T-helper 17 cell (primary cell): ENCODE measurements at regions not wholly inside any gene's neighbourhood (a gene's known extent, or its start where the extent isn't known, plus 50 kb on each side); places are given as distances from the start of the nearest gene placed in this dataset.

Source experiments
- ATAC-seq: fragments of 150-1000 bp; cut with Tn5 transposase; 2 replicates; pipeline ENCODE4 v1.10.0; 2021; ENCODE audit warnings: mild to moderate bottlenecking, moderate library complexity
- DNase-seq, 3 donors: peaks; one replicate each; pipeline versions ENCODE4 v3.0.0 to v3.0.0-alpha.2; 2020 to 2021
- H3K9me3 ChIP-seq: one replicate; pipeline ENCODE4 v1.7.0; 2013; ENCODE audit warnings: low read length, mild to moderate bottlenecking; ENCODE audit not compliant: control insufficient read depth, poor library complexity, severe bottlenecking
- H3K27ac Mint-ChIP-seq: one replicate; pipeline ENCODE4 v1.8.0; 2022; ENCODE audit warnings: mild to moderate bottlenecking, moderate library complexity, mixed read lengths
- H3K27me3 Mint-ChIP-seq: one replicate; pipeline ENCODE4 v1.8.0; 2022; ENCODE audit warnings: mixed read lengths
- H3K36me3 Mint-ChIP-seq: one replicate; pipeline ENCODE4 v1.8.0; 2022; ENCODE audit warnings: low read depth, mixed read lengths
- H3K4me1 Mint-ChIP-seq: one replicate; pipeline ENCODE4 v1.8.0; 2022; ENCODE audit warnings: mild to moderate bottlenecking, mixed read lengths
- H3K4me3 Mint-ChIP-seq: one replicate; pipeline ENCODE4 v1.8.0; 2022; ENCODE audit warnings: mild to moderate bottlenecking, moderate library complexity, mixed read lengths

DNA sequence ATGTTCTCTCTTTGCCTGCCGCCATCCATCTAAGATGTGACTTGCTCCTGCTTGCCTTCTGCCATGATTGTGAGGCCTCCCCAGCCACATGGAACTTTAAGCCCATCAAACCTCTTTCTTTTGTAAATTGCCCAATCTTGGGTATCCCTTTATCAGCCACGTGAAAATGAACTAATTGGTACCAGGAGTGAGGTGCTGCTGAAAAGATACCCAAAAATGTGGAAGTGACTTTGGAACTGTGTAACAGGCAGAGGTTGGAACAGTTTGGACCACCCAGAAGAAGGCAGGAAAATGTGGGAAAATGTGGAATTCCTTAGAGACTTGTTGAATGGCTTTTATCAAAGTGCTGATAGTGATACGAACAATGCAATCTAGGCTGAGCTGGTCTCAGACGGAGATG lies 694.9 kb downstream of the FRK start:
- no peaks in the 10 kb centered on the region for H3K36me3 Mint-ChIP-seq
- ATAC-seq (no peak), DNase-seq (no peak)
- no peak overlapping the region for H3K27ac Mint-ChIP-seq
- no peak overlapping the region for H3K4me3 Mint-ChIP-seq
- H3K4me1 Mint-ChIP-seq, result no peaks in the 10 kb centered on the region
- no peaks in the 10 kb centered on the region for H3K27me3 Mint-ChIP-seq
- H3K9me3 ChIP-seq, result no peaks in the 10 kb centered on the region

DNA sequence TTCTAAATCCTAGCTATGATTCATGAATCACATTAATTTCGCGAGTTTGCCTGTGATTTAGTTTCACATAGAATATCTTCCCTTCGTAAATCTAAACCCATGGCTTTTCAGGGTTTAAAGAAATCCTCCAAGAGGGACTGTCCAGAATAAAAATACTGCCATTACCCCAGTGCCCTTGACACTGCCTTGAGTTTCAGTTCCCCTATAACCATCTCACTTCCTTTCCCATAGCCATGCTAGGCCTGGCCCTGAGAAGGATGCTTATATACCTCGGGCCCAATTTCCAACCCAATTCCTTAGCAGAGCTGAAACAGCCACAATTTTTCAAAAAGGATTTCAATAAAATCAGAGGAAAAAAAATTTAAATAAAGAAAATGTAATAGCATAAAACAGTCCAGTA lies 697.3 kb downstream of the FRK start:
- no peak for DNase-seq
- ATAC-seq, result no peak
- no peaks in the 10 kb centered on the region for H3K4me1 Mint-ChIP-seq
- no peaks in the 10 kb centered on the region for H3K36me3 Mint-ChIP-seq
- H3K4me3 Mint-ChIP-seq, result no peak overlapping the region
- H3K27ac Mint-ChIP-seq, result no peak overlapping the region
- H3K9me3 ChIP-seq, result no peaks in the 10 kb centered on the region
- no peaks in the 10 kb centered on the region for H3K27me3 Mint-ChIP-seq

DNA sequence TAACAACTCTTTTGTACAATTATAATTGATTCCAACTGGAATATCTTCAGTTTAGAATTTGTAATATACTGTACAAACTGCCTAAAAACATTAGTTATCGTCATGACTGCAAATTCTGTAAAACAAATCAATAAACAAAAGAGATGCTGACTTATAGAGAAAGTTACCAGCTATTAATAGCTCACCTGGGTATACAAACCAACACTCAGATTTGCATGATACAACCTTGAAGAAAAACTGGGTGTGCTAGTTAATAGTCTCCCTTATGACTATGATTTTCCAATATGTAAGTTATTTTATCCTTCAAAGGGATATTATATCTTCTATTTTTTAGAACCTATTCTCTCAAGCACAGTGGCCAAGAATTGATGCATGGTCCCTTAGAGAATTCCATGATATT lies 698.5 kb downstream of the FRK start:
- DNase-seq (no peak), ATAC-seq (no peak)
- H3K9me3 ChIP-seq, result no peaks in the 10 kb centered on the region
- Mint-ChIP-seq H3K4me3 (no peak overlapping the region), H3K27ac (no peak overlapping the region), H3K27me3 (no peaks in the 10 kb centered on the region), H3K4me1 (no peaks in the 10 kb centered on the region), H3K36me3 (no peaks in the 10 kb centered on the region)

DNA sequence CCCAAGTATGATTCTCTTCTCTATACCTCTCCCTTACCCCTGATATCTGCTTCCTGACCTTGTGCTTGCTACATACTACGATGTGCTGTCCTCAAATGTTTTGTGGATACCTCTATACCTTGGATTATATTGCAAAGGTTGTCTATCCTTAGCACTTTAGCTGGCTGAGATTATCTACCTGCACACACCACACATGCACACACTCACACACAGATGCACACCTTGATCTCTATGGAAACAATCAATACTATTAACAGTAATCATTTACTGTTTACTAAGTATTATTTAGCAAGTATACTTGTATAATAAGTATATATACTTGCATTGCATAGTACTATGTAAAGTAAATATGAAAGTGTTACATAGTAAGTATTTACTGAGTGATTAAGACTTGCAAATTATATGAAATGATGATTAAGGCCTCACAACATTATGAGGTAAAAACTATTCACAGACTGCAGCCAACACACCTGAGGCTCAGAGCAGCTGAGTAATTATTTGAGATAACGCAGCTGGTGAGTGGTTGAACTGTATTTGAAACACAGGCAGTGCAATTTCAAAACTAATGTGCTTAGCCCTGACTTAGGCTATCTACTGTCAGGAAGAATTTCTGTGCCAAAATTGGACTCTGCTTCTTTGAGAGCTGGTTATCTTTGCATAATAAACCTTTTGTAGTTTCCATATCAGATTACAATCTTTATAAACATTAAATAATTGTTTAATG lies 699.9 kb downstream of the FRK start:
- no peaks in the 10 kb centered on the region for H3K27me3 Mint-ChIP-seq
- H3K9me3 ChIP-seq, result no peaks in the 10 kb centered on the region
- H3K27ac Mint-ChIP-seq, result no peak overlapping the region
- DNase-seq (no peak), ATAC-seq (no peak)
- no peak overlapping the region for H3K4me3 Mint-ChIP-seq
- no peaks in the 10 kb centered on the region for H3K36me3 Mint-ChIP-seq
- H3K4me1 Mint-ChIP-seq, result no peaks in the 10 kb centered on the region

DNA sequence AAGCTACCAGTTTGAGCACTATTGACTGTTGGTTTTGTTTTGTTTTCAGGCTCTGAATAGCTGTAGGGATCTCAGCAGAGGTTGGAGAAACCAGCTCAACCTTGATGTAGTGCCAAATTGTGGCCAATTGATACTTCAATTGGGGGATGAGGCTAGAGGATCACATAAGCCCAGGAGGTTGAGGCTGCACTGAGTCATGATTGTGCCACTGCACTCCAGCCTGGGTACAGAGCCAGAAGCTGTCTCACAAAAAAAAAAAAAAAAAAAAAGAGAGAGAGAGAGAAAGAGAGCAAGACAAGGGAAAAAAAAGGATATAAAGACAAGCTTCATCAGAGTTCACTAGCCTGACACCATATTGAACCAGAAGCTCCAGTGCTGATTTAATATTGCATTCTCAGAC lies 702.1 kb downstream of the FRK start:
- ATAC-seq (no peak), DNase-seq (no peak)
- Mint-ChIP-seq H3K4me3 (no peak overlapping the region), H3K27me3 (no peaks in the 10 kb centered on the region), H3K27ac (no peak overlapping the region), H3K36me3 (no peaks in the 10 kb centered on the region), H3K4me1 (no peaks in the 10 kb centered on the region)
- H3K9me3 ChIP-seq, result no peaks in the 10 kb centered on the region

DNA sequence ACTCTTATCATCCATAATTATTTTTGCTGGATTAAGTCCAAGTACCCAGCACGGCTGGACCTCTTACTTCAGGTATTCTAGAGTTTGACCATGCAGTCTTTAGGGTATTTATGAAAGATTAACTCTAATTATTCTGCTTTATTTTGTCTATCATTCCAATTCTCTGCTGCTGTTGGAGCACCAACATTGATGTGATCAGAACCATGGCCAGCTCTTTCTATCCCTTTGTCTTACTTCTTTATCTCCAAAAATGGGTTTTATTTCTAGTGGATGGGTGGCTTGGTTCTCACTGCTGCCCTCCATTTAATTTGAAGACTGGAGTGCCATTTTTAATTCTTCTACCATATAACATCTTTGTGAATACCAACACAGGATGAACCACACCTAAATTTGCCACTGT lies 704.3 kb downstream of the FRK start:
- Mint-ChIP-seq H3K4me1 (no peaks in the 10 kb centered on the region), H3K4me3 (no peak overlapping the region), H3K27me3 (no peaks in the 10 kb centered on the region), H3K27ac (no peak overlapping the region), H3K36me3 (no peaks in the 10 kb centered on the region)
- no peak for ATAC-seq
- DNase-seq, result no peak
- no peaks in the 10 kb centered on the region for H3K9me3 ChIP-seq

DNA sequence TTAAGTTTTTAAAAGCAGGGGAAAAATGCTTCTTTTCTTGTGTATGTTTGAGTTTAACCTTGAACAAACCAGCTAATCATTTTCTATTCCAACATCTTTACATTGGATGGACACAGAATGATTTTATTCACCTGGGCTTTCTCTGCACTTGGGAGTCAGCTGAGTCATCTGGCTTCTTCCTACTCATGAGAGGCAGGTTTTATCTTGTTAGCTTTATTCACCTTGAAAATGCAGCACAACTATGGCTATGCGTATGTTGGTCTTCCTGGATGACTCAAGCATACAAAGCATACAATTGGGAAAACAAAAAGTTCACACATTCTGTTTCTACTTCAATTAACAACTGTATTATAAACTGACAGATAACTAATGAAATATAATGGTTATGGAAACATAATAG lies 737.7 kb downstream of the FRK start:
- no peaks in the 10 kb centered on the region for H3K9me3 ChIP-seq
- DNase-seq (no peak), ATAC-seq (no peak)
- Mint-ChIP-seq H3K27ac (no peak overlapping the region), H3K4me3 (no peak overlapping the region), H3K4me1 (no peaks in the 10 kb centered on the region), H3K27me3 (no peaks in the 10 kb centered on the region), H3K36me3 (no peaks in the 10 kb centered on the region)

DNA sequence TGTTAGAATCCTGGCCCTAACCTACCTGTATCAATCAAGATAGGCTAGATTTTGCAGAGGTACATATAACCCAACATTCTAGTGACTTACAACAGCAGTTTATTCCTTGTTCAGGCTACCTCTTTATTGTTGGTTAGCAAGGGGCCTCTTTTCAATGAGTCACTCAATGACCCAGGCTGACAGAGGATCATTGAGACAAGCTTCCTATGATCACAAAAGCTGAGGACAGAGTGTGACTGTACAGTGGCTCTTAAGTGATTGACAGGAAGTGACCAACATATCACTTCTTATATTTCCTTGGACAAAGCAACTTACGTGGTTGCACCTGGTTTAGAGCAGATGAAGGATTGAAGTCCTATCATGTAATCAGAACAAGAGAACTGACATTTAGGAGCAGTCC lies 740.9 kb downstream of the FRK start:
- Mint-ChIP-seq H3K27ac (no peak overlapping the region), H3K27me3 (no peaks in the 10 kb centered on the region), H3K36me3 (no peaks in the 10 kb centered on the region), H3K4me3 (no peak overlapping the region), H3K4me1 (no peaks in the 10 kb centered on the region)
- no peak for DNase-seq
- H3K9me3 ChIP-seq, result no peaks in the 10 kb centered on the region
- no peak for ATAC-seq

DNA sequence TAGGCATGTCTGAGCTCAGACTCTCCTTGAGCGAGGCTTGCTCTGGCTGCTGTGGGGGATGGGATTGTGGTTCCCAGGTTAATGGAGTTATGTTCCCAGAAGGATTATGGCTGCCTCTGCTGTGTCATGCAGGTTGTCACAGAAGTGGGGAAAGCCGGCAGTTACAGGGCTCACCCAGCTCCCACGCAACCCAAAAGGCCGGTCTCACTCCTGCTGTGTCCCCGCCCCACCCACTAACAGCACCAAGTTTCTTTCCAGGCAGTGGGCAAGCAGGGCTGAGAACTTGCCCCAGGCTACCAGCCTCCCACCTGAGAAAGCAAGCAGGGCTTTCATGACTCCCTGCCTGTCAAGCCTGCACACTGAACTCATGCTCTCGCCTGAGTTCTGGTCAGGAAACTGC lies 750.5 kb downstream of the FRK start:
- Mint-ChIP-seq H3K4me3 (no peak overlapping the region), H3K4me1 (no peaks in the 10 kb centered on the region), H3K27ac (no peak overlapping the region), H3K27me3 (no peaks in the 10 kb centered on the region), H3K36me3 (no peaks in the 10 kb centered on the region)
- no peaks in the 10 kb centered on the region for H3K9me3 ChIP-seq
- DNase-seq (no peak), ATAC-seq (no peak)

DNA sequence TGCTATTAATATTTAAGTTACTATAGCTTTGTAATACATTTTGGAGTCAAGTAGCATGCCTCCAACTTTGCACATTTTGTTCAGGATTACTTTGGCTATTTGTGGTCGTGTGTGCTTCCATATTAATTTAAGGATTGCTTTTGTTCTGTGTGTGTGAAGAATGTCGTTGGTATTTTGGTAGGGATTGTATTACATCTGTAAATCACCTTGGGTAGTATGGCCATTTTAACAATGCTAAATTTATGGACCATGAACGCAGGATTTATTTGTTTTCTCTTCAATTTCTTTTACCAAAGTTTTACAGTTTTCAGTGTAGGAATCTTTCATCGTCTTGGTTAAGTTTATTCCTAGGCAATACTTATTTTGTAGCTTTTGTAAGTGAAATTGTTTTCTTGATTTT lies 758.0 kb downstream of the FRK start:
- no peaks in the 10 kb centered on the region for H3K27me3 Mint-ChIP-seq
- no peak overlapping the region for H3K27ac Mint-ChIP-seq
- H3K9me3 ChIP-seq, result no peaks in the 10 kb centered on the region
- H3K36me3 Mint-ChIP-seq, result no peaks in the 10 kb centered on the region
- H3K4me3 Mint-ChIP-seq, result no peak overlapping the region
- ATAC-seq (no peak), DNase-seq (no peak)
- no peaks in the 10 kb centered on the region for H3K4me1 Mint-ChIP-seq

DNA sequence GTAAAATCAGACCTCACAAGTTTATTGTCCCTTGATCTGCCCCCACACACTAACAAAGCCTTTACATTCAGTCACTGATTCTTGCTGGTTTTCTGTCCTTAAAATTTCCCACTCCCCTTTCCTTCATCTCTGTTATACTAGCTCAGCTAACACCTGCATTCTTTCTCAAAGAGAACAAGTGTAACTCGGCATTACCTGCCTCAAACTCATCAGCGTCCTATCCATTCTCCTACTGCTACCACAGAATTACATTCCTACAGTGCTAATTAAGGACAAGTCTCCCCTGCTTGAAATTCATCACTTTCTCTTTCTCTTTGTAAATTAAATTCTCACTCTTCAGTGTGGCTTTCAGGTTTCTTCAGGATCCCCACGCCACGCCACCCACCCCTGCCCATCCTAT lies 773.2 kb downstream of the FRK start:
- no peaks in the 10 kb centered on the region for H3K9me3 ChIP-seq
- no peak for DNase-seq
- Mint-ChIP-seq H3K27ac (no peak overlapping the region), H3K36me3 (no peaks in the 10 kb centered on the region), H3K4me1 (no peaks in the 10 kb centered on the region), H3K27me3 (no peaks in the 10 kb centered on the region), H3K4me3 (no peak overlapping the region)
- ATAC-seq, result no peak

DNA sequence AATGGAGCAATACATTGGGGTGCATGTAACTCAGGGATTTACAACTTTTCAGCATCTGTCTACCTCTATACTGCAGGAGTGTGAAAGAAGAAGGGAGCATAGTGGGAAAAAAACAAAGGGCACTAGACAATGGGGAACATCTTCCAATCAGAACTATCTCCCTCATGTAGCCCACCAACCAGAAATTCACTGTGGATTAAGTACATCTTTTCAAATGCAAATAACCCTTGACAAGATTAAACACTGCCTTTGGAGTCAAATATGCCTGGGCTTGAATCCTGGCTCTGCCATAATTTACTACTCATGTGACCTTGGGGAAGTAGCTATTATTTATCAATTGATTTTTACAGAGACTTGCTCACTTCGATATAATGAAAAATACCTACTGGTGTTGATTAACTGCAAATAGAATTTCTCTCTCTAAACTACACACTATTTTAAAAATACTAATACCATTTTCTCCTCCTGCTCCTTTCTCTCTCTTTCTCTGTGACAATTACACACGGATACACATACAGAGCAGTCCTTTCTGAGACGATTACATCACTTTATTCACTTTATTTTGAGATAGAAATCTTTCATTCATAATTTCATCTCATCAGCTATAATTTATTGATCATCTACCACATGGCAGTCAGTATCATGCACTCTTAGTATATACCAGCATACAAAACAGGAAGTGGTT lies 783.7 kb downstream of the FRK start:
- H3K27me3 Mint-ChIP-seq, result no peaks in the 10 kb centered on the region
- no peaks in the 10 kb centered on the region for H3K4me1 Mint-ChIP-seq
- no peaks in the 10 kb centered on the region for H3K36me3 Mint-ChIP-seq
- no peak overlapping the region for H3K4me3 Mint-ChIP-seq
- ATAC-seq (no peak), DNase-seq (no peak)
- H3K27ac Mint-ChIP-seq, result no peak overlapping the region
- H3K9me3 ChIP-seq, result peaks cover 3% of the 10 kb centered on the region

DNA sequence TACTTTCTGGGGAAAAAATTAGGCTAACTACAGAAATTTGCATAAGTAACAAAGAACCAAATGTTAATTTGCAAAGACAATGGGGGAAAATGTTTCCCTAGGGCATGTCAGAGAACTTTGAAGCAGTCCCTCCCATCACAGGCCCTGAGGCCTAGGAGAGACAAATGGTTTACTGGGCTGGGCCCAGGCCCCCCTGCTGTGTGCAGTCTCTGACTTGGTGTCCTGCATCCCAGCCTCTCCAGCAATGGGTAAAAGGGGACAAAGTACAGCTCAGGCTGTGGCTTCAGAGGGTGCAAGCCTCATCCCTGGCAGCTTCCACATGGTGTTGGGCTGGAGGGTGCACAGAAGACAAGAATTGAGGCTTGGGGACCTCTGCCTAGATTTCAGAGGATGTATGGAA lies 788.4 kb downstream of the FRK start:
- Mint-ChIP-seq H3K36me3 (no peaks in the 10 kb centered on the region), H3K4me3 (no peak overlapping the region), H3K27ac (no peak overlapping the region), H3K4me1 (no peaks in the 10 kb centered on the region), H3K27me3 (no peaks in the 10 kb centered on the region)
- DNase-seq, result no peak
- ATAC-seq, result no peak
- H3K9me3 ChIP-seq, result peaks cover 3% of the 10 kb centered on the region

DNA sequence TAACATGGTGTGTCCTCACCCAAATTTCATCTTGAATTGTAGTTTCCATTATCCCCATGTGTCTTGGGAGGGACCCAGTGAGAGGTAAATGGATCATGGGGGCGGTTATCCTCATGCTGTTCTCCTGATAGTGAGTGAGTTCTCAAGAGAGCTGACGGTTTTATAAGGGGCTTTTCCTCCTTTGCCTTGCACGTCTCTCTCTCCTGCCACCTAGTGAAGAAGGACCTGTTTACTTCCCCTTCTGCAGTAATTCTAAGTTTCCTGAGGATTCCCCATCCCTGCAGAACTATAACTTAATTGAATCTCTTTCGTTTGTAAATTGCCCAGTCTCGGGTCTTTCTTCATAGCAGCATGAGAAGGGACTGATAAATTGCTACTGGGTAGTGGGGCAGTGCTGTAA lies 789.3 kb downstream of the FRK start:
- Mint-ChIP-seq H3K27ac (no peak overlapping the region), H3K27me3 (no peaks in the 10 kb centered on the region), H3K36me3 (no peaks in the 10 kb centered on the region), H3K4me3 (no peak overlapping the region), H3K4me1 (no peaks in the 10 kb centered on the region)
- peaks cover 3% of the 10 kb centered on the region for H3K9me3 ChIP-seq
- DNase-seq (no peak), ATAC-seq (no peak)
